ENCODE measurements at regions not wholly inside any gene's neighbourhood (a gene's known extent, or its start where the extent isn't known, plus 50 kb on each side); places are given as distances from the start of the nearest gene placed in this dataset.

DNA sequence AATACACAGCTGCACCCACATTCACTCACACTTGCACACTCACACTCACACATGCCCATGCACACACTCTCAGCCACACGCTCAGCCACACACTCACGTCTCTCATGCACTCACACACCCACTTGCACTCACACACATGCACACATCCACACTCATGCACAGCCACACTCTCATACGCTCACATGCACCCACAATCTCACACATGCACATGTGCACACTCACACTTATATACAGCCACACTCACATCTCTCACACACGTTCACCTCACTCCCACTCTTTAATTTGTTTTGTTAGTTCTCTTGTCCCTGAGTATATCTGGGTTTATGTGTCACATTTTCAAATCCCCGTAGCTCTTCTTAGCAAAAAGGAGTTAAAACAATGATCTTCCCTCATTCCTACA, 114.9 kb downstream of the LRATD1 start:
- WGBS: 93% methylated on average over 5 of the region's 5 CpGs
- intact Hi-C loops (cut with DNase I): no loop called here

DNA sequence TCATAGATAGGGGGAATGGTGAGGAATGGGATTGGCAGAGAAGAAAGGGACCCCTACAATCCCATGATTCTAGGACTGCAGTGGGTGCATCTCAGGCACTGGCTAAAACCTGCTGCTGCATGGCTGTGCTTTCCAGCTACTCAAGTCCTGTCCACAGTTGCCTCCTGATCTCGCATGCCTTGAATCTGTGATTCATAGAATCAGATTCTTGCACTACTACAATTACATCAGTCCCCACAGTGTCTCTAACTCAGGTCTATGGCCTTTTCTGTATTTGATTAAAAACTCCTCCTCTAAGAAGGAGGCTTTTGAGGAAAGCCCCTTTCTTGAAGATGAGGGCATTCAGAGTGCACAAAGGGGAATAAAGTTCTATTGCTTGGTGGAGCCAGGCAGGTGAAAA, 117.4 kb downstream of the LRATD1 start:
- H3K4me1 ChIP-seq: no peaks in the 10 kb centered on the region
- H3K9me3 ChIP-seq: no peaks in the 10 kb centered on the region
- no peak for TF ChIP-seq EP300 (IDR thresholded peaks at IDR 0.05)
- no peak for TF ChIP-seq POLR2A (IDR thresholded peaks at IDR 0.05; ENCODE audit: low read depth)
- TF ChIP-seq POLR2AphosphoS5 (IDR thresholded peaks at IDR 0.05): no peak
- no peak for TF ChIP-seq CTCF (IDR thresholded peaks at IDR 0.05)
- no peak overlapping the region for H3K27ac ChIP-seq (replicated peaks in 1 of 4)
- intact Hi-C loops (cut with DNase I): no loop called here
- H3K36me3 ChIP-seq: no peaks in the 10 kb centered on the region
- 100% methylated on average over 1 of the region's 1 CpG for WGBS
- DNase-seq (ENCODE audit: extremely low spot score): no peak
- H3K4me3 ChIP-seq: no peak overlapping the region
- H3K27me3 ChIP-seq: no peaks in the 10 kb centered on the region

More for the DNA sequence above, 114.9 kb downstream of the LRATD1 start:
- H3K27me3 ChIP-seq: no peaks in the 10 kb centered on the region
- H3K4me3 ChIP-seq: no peak overlapping the region
- no peaks in the 10 kb centered on the region for H3K36me3 ChIP-seq
- no peak overlapping the region for H3K27ac ChIP-seq (replicated peaks in 1 of 4)
- TF ChIP-seq POLR2A (IDR thresholded peaks at IDR 0.05; ENCODE audit: low read depth) (no peak), CTCF (IDR thresholded peaks at IDR 0.05) (no peak), EP300 (IDR thresholded peaks at IDR 0.05) (no peak), POLR2AphosphoS5 (IDR thresholded peaks at IDR 0.05) (no peak)
- H3K4me1 ChIP-seq: no peaks in the 10 kb centered on the region
- DNase-seq (ENCODE audit: extremely low spot score): no peak
- no peaks in the 10 kb centered on the region for H3K9me3 ChIP-seq

GRCh38 chr2:14750433-14750832, 117.9 kb downstream of the LRATD1 start:
- Histone ChIP-seq H3K27ac (replicated peaks in 1 of 4) (no peak overlapping the region), H3K27me3 (no peaks in the 10 kb centered on the region), H3K4me3 (no peak overlapping the region), H3K4me1 (no peaks in the 10 kb centered on the region), H3K36me3 (no peaks in the 10 kb centered on the region), H3K9me3 (no peaks in the 10 kb centered on the region)
- DNase-seq (ENCODE audit: extremely low spot score): peak; percentile 53
- intact Hi-C loops (cut with DNase I): no loop called here
- WGBS: 86% methylated on average over 5 of the region's 5 CpGs
- TF ChIP-seq CTCF (IDR thresholded peaks at IDR 0.05): no peak
- TF ChIP-seq EP300 (IDR thresholded peaks at IDR 0.05): no peak
- TF ChIP-seq POLR2AphosphoS5 (IDR thresholded peaks at IDR 0.05): no peak
- TF ChIP-seq POLR2A (IDR thresholded peaks at IDR 0.05; ENCODE audit: low read depth): no peak

DNA sequence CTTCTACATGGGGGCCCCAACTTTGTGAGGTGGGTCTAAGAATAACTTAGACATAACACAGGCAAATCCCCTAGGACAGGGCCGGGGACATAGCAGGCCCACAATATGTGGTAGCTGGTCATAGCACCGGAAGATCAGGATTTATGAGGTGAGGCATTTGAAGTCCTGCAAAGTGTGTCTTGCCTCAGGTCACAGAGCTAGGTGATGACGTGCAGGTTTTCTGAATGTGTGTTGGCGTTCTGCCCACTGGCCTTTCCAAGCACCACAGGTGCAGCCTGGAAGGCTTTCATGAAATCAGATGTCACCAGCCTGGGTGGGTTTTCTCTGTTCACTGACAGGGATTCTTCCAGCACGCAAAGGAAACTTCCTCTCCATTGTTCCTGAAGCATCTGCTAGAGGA, 119.1 kb downstream of the LRATD1 start:
- Histone ChIP-seq H3K36me3 (no peaks in the 10 kb centered on the region), H3K4me1 (no peaks in the 10 kb centered on the region), H3K27me3 (no peaks in the 10 kb centered on the region), H3K9me3 (no peaks in the 10 kb centered on the region), H3K4me3 (no peak overlapping the region), H3K27ac (replicated peaks in 1 of 4) (no peak overlapping the region)
- TF ChIP-seq EP300 (IDR thresholded peaks at IDR 0.05): no peak
- TF ChIP-seq CTCF (IDR thresholded peaks at IDR 0.05): no peak
- TF ChIP-seq POLR2AphosphoS5 (IDR thresholded peaks at IDR 0.05): no peak
- no peak for TF ChIP-seq POLR2A (IDR thresholded peaks at IDR 0.05; ENCODE audit: low read depth)
- intact Hi-C loops (cut with DNase I): no loop called here
- 80% methylated on average over 5 of the region's 5 CpGs for WGBS
- DNase-seq (ENCODE audit: extremely low spot score): peak; percentile 37

DNA sequence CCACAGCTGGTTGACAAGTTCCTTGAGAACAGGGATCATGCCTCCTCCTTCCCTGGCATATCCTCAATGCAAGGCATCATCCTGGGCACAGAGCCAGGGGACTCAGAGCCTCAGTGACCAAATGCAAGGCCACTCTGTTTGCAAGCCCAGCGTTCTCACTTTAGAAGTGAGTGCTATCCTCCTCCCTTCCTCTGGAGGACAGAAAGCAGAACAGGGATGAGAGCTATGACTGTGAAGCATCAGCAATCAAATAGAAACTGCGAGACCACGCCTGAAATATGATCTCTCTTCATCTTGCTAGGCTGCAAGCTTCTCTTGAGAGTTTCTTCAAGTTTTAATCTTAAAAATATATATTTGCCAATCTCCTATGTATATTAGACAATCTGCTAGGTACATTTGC, 119.8 kb downstream of the LRATD1 start:
- Histone ChIP-seq H3K36me3 (no peaks in the 10 kb centered on the region), H3K4me3 (no peak overlapping the region), H3K4me1 (no peaks in the 10 kb centered on the region), H3K27ac (replicated peaks in 1 of 4) (no peak overlapping the region), H3K27me3 (no peaks in the 10 kb centered on the region), H3K9me3 (no peaks in the 10 kb centered on the region)
- TF ChIP-seq POLR2A (IDR thresholded peaks at IDR 0.05; ENCODE audit: low read depth) (no peak), EP300 (IDR thresholded peaks at IDR 0.05) (no peak), POLR2AphosphoS5 (IDR thresholded peaks at IDR 0.05) (no peak), CTCF (IDR thresholded peaks at IDR 0.05) (no peak)
- intact Hi-C loops (cut with DNase I): no loop called here
- WGBS: 76% methylated on average over 3 of the region's 3 CpGs
- peak; percentile 47 for DNase-seq (ENCODE audit: extremely low spot score)
